ENCODE measurements at regions not wholly inside any gene's neighbourhood (a gene's known extent, or its start where the extent isn't known, plus 50 kb on each side); places are given as distances from the start of the nearest gene placed in this dataset.
"Not testable (repeated sequence)": the region's sequence is repeated elsewhere in the genome, so short reads cannot be mapped to it uniquely, and the experiment has no call there.

DNA sequence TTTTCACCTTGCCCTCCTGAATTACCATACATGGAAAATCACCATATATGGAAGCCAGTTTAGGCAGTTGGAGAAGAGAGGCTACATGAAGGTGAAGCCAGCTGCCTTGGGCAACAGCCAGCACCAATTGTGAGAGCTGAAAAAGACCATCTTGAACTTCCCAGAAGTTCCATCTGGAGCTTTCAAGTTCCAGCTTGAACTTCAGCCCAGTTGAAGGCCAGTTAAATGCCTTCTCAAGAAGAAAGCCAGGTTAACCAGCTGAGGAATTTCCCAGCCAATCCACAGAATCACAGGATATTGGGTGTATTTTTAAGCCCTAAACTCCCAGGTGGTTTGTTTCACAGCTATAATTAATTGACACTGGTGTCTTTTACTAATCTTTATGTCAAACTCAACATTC is 713.6 kb upstream of the MIR17HG start:
- Histone ChIP-seq H3K27ac (ENCODE audit: low read depth, low read length) (no peak overlapping the region), H3K9ac (ENCODE audit: low read depth in 1 of 2, low read length in 2 of 2) (no peak overlapping the region), H3K27me3 (ENCODE audit: control insufficient read depth in 1 of 2, insufficient read depth in 2 of 2, low read length in 2 of 2) (no peaks in the 10 kb centered on the region), H3K36me3 (ENCODE audit: control insufficient read depth in 1 of 2, insufficient read depth in 2 of 2, low read length in 2 of 2) (no peaks in the 10 kb centered on the region), H3K4me1 (ENCODE audit: control insufficient read depth in 1 of 2, insufficient read depth in 2 of 2, low read length in 2 of 2) (no peaks in the 10 kb centered on the region), H3K9me3 (ENCODE audit: control insufficient read depth in 1 of 2, low read length in 2 of 2) (no peaks in the 10 kb centered on the region), H3K4me3 (ENCODE audit: low read depth in 1 of 2, low read length in 2 of 2) (no peak overlapping the region)

DNA sequence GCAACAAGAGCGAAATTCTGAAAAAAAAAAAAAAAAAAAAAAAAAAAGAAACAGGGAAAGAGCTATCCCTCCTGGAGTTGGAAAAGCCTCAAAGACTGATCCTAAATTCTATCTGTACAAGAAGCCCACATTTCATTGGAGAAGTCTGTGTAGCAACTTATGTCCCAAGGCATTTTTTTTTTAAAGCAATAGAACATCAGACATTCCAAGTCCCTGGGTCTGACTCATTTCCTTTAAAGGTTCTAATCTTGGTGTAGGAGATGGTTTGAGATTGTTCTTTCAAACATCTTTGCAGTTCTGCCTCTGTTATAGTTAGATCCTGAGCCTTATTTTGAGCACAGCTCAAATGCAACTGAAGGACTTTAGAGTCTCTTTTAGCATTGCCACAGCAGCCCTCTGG is 706.5 kb upstream of the MIR17HG start:
- Histone ChIP-seq H3K27me3 (ENCODE audit: control insufficient read depth in 1 of 2, insufficient read depth in 2 of 2, low read length in 2 of 2) (no peaks in the 10 kb centered on the region), H3K9me3 (ENCODE audit: control insufficient read depth in 1 of 2, low read length in 2 of 2) (peaks cover 0 to 3% of the 10 kb centered on the region in 2 donors), H3K4me1 (ENCODE audit: control insufficient read depth in 1 of 2, insufficient read depth in 2 of 2, low read length in 2 of 2) (no peaks in the 10 kb centered on the region), H3K4me3 (ENCODE audit: low read depth in 1 of 2, low read length in 2 of 2) (no peak overlapping the region), H3K36me3 (ENCODE audit: control insufficient read depth in 1 of 2, insufficient read depth in 2 of 2, low read length in 2 of 2) (no peaks in the 10 kb centered on the region), H3K9ac (ENCODE audit: low read depth in 1 of 2, low read length in 2 of 2) (no peak overlapping the region), H3K27ac (ENCODE audit: low read depth, low read length) (no peak overlapping the region)

DNA sequence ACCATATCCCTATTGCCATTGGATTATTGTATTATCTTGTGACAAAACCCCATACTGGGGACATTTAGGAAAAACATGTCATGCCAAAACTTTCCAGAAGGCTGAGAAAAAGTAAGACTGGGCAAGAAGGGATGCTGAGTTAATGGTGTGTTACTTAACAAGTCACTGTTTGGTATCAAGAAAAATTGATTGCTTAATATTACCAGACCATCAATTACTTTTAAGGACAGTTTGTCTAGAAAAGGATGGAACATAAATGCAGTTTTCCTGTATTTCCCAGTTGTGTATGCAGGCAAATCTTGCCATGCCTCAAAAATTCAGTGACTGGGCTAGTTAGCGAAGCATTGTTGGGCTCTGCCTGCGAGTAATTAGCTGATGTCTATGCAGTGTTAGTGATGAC is 705.6 kb upstream of the MIR17HG start:
- H3K4me1 ChIP-seq (ENCODE audit: control insufficient read depth in 1 of 2, insufficient read depth in 2 of 2, low read length in 2 of 2), result no peaks in the 10 kb centered on the region
- no peak overlapping the region for H3K27ac ChIP-seq (ENCODE audit: low read depth, low read length)
- no peaks in the 10 kb centered on the region for H3K27me3 ChIP-seq (ENCODE audit: control insufficient read depth in 1 of 2, insufficient read depth in 2 of 2, low read length in 2 of 2)
- H3K36me3 ChIP-seq (ENCODE audit: control insufficient read depth in 1 of 2, insufficient read depth in 2 of 2, low read length in 2 of 2), result no peaks in the 10 kb centered on the region
- no peak overlapping the region for H3K9ac ChIP-seq (ENCODE audit: low read depth in 1 of 2, low read length in 2 of 2)
- H3K4me3 ChIP-seq (ENCODE audit: low read depth in 1 of 2, low read length in 2 of 2), result no peak overlapping the region
- H3K9me3 ChIP-seq (ENCODE audit: control insufficient read depth in 1 of 2, low read length in 2 of 2), result peaks cover 0 to 3% of the 10 kb centered on the region in 2 donors

DNA sequence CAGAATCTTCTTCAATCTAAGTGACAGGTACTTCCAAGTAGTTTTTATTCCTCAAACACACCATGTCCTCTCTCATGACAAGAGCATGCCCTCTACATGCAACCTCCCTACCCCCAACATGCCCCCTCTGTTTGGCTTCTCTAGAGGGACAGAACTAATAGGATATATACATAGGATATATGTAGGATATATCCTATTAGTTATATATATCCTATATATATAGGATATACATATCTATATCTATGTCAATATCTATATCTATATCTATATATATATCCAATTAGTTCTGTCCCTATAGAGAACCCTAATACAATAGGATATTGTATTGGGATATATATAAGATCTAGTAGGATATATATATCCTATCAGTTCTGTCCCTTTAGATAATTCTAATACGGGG is 701.9 kb upstream of the MIR17HG start:
- Histone ChIP-seq H3K27ac (ENCODE audit: low read depth, low read length) (no peak overlapping the region), H3K36me3 (ENCODE audit: control insufficient read depth in 1 of 2, insufficient read depth in 2 of 2, low read length in 2 of 2) (no peaks in the 10 kb centered on the region), H3K27me3 (ENCODE audit: control insufficient read depth in 1 of 2, insufficient read depth in 2 of 2, low read length in 2 of 2) (no peaks in the 10 kb centered on the region), H3K9me3 (ENCODE audit: control insufficient read depth in 1 of 2, low read length in 2 of 2) (peaks cover 0 to 3% of the 10 kb centered on the region in 2 donors), H3K4me3 (ENCODE audit: low read depth in 1 of 2, low read length in 2 of 2) (no peak overlapping the region), H3K4me1 (ENCODE audit: control insufficient read depth in 1 of 2, insufficient read depth in 2 of 2, low read length in 2 of 2) (no peaks in the 10 kb centered on the region), H3K9ac (ENCODE audit: low read depth in 1 of 2, low read length in 2 of 2) (no peak overlapping the region)

DNA sequence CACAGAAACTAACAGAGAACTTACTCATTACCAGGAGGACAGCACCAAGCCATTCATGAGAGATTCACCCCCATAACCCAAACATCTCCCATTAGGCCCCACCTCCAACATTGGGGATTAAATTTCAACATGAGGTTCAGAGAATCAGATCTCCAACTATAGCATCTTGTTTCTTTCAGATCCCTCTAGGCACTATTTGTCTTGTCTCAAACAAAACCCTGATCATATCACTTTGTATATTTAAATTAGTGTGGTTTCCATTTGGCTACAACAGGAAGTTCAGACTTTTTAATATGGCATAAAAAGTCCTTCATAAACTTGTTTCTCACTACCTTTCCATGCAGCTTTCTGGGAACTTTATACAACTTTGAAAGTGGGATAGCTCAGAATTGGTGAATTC is 699.0 kb upstream of the MIR17HG start:
- no peak overlapping the region for H3K4me3 ChIP-seq (ENCODE audit: low read depth in 1 of 2, low read length in 2 of 2)
- H3K27ac ChIP-seq (ENCODE audit: low read depth, low read length), result no peak overlapping the region
- no peaks in the 10 kb centered on the region for H3K4me1 ChIP-seq (ENCODE audit: control insufficient read depth in 1 of 2, insufficient read depth in 2 of 2, low read length in 2 of 2)
- no peaks in the 10 kb centered on the region for H3K36me3 ChIP-seq (ENCODE audit: control insufficient read depth in 1 of 2, insufficient read depth in 2 of 2, low read length in 2 of 2)
- H3K9ac ChIP-seq (ENCODE audit: low read depth in 1 of 2, low read length in 2 of 2), result no peak overlapping the region
- H3K27me3 ChIP-seq (ENCODE audit: control insufficient read depth in 1 of 2, insufficient read depth in 2 of 2, low read length in 2 of 2), result no peaks in the 10 kb centered on the region
- peaks cover 0 to 10% of the 10 kb centered on the region in 2 donors for H3K9me3 ChIP-seq (ENCODE audit: control insufficient read depth in 1 of 2, low read length in 2 of 2)

DNA sequence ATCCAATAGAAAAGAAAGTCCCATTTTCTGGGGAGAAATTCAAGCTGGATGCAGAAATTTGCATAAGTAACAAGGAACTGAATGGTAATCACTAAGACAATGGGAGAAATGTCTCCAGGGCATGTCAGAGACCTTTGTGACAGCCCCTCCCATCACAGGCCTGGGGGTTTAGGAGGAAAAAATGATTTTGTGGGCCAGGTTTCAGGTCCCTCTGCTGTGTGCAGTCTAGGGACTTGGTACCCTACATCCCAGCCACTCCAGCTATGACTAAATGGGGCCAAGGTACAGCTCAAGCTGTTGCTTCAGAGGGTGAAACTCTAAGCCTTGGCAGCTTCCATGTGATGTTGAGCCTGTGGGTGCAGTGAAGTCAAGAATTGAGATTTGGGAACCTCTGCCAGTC is 695.5 kb upstream of the MIR17HG start:
- Histone ChIP-seq H3K36me3 (ENCODE audit: control insufficient read depth in 1 of 2, insufficient read depth in 2 of 2, low read length in 2 of 2) (no peaks in the 10 kb centered on the region), H3K4me1 (ENCODE audit: control insufficient read depth in 1 of 2, insufficient read depth in 2 of 2, low read length in 2 of 2) (no peaks in the 10 kb centered on the region), H3K9me3 (ENCODE audit: control insufficient read depth in 1 of 2, low read length in 2 of 2) (peaks cover 0 to 7% of the 10 kb centered on the region in 2 donors), H3K27ac (ENCODE audit: low read depth, low read length) (no peak overlapping the region), H3K4me3 (ENCODE audit: low read depth in 1 of 2, low read length in 2 of 2) (no peak overlapping the region), H3K27me3 (ENCODE audit: control insufficient read depth in 1 of 2, insufficient read depth in 2 of 2, low read length in 2 of 2) (no peaks in the 10 kb centered on the region), H3K9ac (ENCODE audit: low read depth in 1 of 2, low read length in 2 of 2) (no peak overlapping the region)

DNA sequence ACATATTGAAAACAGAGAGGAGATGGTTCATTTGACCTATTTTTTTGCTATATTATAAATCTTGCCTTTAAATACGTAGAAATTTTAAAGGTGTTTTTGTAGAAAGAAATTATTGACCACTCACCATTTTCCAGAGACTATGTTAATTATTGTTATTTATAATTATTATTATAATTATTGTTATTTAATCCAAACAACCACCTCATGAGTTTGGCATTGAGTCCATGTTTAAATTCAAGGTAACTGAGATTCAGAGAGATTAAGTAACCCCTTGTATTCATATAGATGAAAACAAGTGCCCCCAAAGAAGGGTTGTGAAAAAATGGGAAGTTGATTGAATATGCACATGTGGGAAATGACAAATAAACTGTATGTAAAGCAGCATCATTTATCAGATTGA is 692.5 kb upstream of the MIR17HG start:
- Histone ChIP-seq H3K36me3 (ENCODE audit: control insufficient read depth in 1 of 2, insufficient read depth in 2 of 2, low read length in 2 of 2) (no peaks in the 10 kb centered on the region), H3K9ac (ENCODE audit: low read depth in 1 of 2, low read length in 2 of 2) (no peak overlapping the region), H3K9me3 (ENCODE audit: control insufficient read depth in 1 of 2, low read length in 2 of 2) (peaks cover 0 to 7% of the 10 kb centered on the region in 2 donors), H3K4me1 (ENCODE audit: control insufficient read depth in 1 of 2, insufficient read depth in 2 of 2, low read length in 2 of 2) (no peaks in the 10 kb centered on the region), H3K27ac (ENCODE audit: low read depth, low read length) (no peak overlapping the region), H3K27me3 (ENCODE audit: control insufficient read depth in 1 of 2, insufficient read depth in 2 of 2, low read length in 2 of 2) (no peaks in the 10 kb centered on the region), H3K4me3 (ENCODE audit: low read depth in 1 of 2, low read length in 2 of 2) (no peak overlapping the region)

DNA sequence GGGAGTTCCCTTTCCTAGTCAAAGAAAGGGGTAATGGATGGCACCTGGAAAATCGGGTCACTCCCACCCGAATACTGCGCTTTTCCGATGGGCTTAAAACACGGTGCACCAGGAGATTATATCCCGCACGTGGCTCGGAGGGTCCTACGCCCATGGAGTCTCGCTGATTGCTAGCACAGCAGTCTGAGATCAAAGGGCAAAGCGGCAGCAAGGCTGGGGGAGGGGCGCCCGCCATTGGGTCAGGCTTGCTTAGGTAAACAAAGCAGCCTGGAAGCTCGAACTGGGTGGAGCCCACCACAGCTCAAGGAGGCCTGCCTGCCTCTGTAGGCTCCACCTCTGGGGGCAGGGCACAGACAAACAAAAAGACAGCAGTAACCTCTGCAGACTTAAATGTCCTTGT is 683.3 kb upstream of the MIR17HG start:
- H3K9ac ChIP-seq (ENCODE audit: low read depth in 1 of 2, low read length in 2 of 2); H3K4me1 ChIP-seq (ENCODE audit: control insufficient read depth in 1 of 2, insufficient read depth in 2 of 2, low read length in 2 of 2); H3K4me3 ChIP-seq (ENCODE audit: low read depth in 1 of 2, low read length in 2 of 2); H3K36me3 ChIP-seq (ENCODE audit: control insufficient read depth in 1 of 2, insufficient read depth in 2 of 2, low read length in 2 of 2); H3K27me3 ChIP-seq (ENCODE audit: control insufficient read depth in 1 of 2, insufficient read depth in 2 of 2, low read length in 2 of 2); H3K27ac ChIP-seq (ENCODE audit: low read depth, low read length); H3K9me3 ChIP-seq (ENCODE audit: control insufficient read depth in 1 of 2, low read length in 2 of 2): not testable (repeated sequence)

DNA sequence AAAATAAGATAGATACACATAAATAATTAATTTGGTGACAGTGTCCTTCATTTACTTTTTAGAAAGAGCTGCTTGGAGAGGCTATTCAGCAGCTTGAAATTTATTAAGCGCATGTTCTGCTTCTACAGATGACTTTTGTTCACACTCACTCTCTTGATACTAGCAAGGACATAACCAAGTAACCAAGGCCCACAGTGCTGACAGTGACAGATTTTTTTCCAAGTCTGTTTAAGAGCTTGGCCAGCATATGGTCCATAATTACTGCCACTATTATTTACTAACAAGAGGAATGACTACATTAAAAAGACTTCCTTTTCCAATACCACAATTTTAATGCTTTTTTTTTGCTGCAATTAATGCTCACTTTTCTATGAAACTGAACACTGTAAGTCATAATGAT is 673.7 kb upstream of the MIR17HG start:
- Histone ChIP-seq H3K9me3 (ENCODE audit: control insufficient read depth in 1 of 2, low read length in 2 of 2) (no peaks in the 10 kb centered on the region), H3K9ac (ENCODE audit: low read depth in 1 of 2, low read length in 2 of 2) (no peak overlapping the region), H3K36me3 (ENCODE audit: control insufficient read depth in 1 of 2, insufficient read depth in 2 of 2, low read length in 2 of 2) (no peaks in the 10 kb centered on the region), H3K27me3 (ENCODE audit: control insufficient read depth in 1 of 2, insufficient read depth in 2 of 2, low read length in 2 of 2) (no peaks in the 10 kb centered on the region), H3K4me3 (ENCODE audit: low read depth in 1 of 2, low read length in 2 of 2) (no peak overlapping the region), H3K27ac (ENCODE audit: low read depth, low read length) (no peak overlapping the region), H3K4me1 (ENCODE audit: control insufficient read depth in 1 of 2, insufficient read depth in 2 of 2, low read length in 2 of 2) (no peaks in the 10 kb centered on the region)

DNA sequence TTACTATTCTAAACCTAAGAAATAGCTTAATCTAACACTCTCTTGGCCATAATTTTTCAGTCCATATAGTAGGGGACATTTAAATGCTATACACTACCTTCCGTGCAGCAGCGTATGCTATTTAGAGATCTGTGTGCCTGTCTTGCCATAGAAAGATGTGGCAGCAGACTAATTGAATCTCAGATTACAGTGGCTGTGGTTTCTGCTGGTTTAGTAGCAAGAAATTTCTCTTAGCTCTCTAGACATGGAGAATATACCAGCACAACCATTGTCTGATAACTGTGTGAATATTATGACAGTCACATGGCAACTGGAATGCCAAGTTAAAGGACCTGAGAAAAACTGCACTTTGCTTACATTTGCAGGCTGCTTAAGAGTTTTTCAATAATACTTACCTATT is 672.4 kb upstream of the MIR17HG start:
- no peaks in the 10 kb centered on the region for H3K36me3 ChIP-seq (ENCODE audit: control insufficient read depth in 1 of 2, insufficient read depth in 2 of 2, low read length in 2 of 2)
- no peaks in the 10 kb centered on the region for H3K4me1 ChIP-seq (ENCODE audit: control insufficient read depth in 1 of 2, insufficient read depth in 2 of 2, low read length in 2 of 2)
- H3K27me3 ChIP-seq (ENCODE audit: control insufficient read depth in 1 of 2, insufficient read depth in 2 of 2, low read length in 2 of 2), result no peaks in the 10 kb centered on the region
- no peak overlapping the region for H3K9ac ChIP-seq (ENCODE audit: low read depth in 1 of 2, low read length in 2 of 2)
- H3K27ac ChIP-seq (ENCODE audit: low read depth, low read length), result no peak overlapping the region
- no peaks in the 10 kb centered on the region for H3K9me3 ChIP-seq (ENCODE audit: control insufficient read depth in 1 of 2, low read length in 2 of 2)
- H3K4me3 ChIP-seq (ENCODE audit: low read depth in 1 of 2, low read length in 2 of 2), result no peak overlapping the region

DNA sequence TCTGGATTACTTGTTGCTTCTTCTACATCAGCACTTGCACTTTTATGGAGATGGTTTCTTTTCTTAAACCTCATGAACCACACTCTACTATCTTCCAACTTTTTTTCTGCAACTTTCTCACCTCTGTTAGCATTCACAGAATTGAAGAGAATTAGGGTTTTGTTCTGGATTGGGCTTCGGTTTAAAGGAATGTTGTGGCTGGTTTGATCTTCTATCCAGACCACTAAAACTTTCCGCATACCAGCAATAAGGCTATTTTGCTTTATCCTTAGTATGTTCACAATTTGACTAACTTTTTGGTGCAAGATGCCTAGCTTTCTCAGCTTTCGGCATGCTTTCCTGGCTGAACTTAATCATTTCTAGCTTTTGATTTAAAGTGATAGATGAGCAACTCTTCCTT is 666.7 kb upstream of the MIR17HG start:
- Histone ChIP-seq H3K36me3 (ENCODE audit: control insufficient read depth in 1 of 2, insufficient read depth in 2 of 2, low read length in 2 of 2) (no peaks in the 10 kb centered on the region), H3K4me1 (ENCODE audit: control insufficient read depth in 1 of 2, insufficient read depth in 2 of 2, low read length in 2 of 2) (no peaks in the 10 kb centered on the region), H3K9ac (ENCODE audit: low read depth in 1 of 2, low read length in 2 of 2) (no peak overlapping the region), H3K27me3 (ENCODE audit: control insufficient read depth in 1 of 2, insufficient read depth in 2 of 2, low read length in 2 of 2) (no peaks in the 10 kb centered on the region), H3K4me3 (ENCODE audit: low read depth in 1 of 2, low read length in 2 of 2) (no peak overlapping the region), H3K9me3 (ENCODE audit: control insufficient read depth in 1 of 2, low read length in 2 of 2) (no peaks in the 10 kb centered on the region), H3K27ac (ENCODE audit: low read depth, low read length) (no peak overlapping the region)
